ENCODE measurements at regions not wholly inside any gene's neighbourhood (a gene's known extent, or its start where the extent isn't known, plus 50 kb on each side); places are given as distances from the start of the nearest gene placed in this dataset.

DNA sequence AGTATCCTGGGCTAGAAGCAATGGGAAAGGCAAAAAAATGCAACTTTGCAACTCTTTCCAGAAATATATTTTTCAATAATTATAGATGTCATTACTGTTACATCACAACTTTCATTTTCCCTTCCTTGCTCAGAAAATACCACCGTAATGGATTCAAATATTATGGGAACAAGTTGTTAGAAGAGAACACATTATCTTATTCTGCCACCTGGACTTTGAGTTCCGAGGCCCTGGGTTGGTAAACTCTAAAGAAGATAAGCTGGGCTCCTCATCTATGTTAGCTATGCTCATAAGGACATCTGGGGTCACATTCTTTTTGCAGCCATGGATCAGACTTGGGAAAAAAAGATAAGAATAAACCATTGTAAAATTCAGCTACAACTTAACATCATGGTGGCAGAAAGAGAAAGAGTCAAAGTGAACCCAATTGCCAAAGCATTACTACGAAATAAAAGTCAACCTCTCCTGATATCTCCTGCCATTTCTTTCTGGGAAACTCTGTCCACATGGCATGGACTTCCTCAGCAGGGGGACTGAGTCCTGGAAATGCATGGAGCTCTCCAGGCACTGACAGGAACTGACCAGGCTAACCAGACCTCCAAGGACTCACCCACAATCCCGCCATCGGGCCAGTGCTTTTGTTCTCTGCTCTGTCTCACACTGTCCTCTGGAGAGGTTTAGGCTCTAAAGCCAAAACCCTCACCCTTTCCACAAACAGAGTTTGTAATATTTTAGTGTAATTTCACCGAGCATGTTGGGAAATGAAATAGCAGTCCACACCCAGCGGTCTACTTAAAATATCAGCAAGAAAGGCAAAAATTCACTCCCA lies 499.1 kb upstream of the RUNX1 start:
- no TSS peak for BruUV-seq (replicated peaks)
- CTCF ChIA-PET (ENCODE audit: unreplicated experiment) = interaction anchor here (0.6 kb wide), 1 partner anchor 9 kb away, joined by 3 read pairs; no protein-coding TSS in a partner anchor

DNA sequence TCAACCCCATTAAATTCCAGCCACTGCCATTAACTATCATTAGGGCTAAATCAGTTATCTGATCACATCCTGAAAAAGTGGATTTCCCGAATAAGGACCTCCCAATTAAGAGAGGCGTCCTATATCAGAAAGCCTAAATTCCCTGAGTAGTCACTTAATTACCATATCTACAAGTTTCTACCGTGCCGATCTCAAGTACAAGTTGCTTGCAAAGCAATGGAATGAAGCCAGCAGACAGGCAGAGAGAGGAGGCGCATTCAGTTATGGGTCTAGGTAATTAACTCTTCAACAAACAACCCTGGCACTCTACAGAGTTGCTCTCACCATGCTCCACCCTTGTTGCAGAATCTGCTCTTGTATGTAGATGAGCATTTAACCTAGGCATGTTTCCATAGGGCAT lies 494.6 kb upstream of the RUNX1 start:
- intact Hi-C loops (cut with micrococcal nuclease; ENCODE audit: unreplicated experiment) = no loop called here
- CTCF ChIA-PET (ENCODE audit: unreplicated experiment) = no interaction called here
- DNase-seq (ENCODE audit: low spot score) = no peak
- Histone ChIP-seq H3K79me2 (ENCODE audit: insufficient read depth, low read depth, low read length) (no peaks in the 10 kb centered on the region), H3K4me3 (ENCODE audit: low read depth, low read length, poor library complexity, severe bottlenecking) (no peak overlapping the region), H2AFZ (ENCODE audit: low read length) (no peak overlapping the region), H3K4me2 (ENCODE audit: low read length) (no peak overlapping the region), H3K27ac (ENCODE audit: low read depth, low read length, poor library complexity, severe bottlenecking) (no peak overlapping the region), H3K36me3 (ENCODE audit: insufficient read depth, low read length) (no peaks in the 10 kb centered on the region), H3K4me1 (ENCODE audit: insufficient read depth, low read length, poor library complexity, severe bottlenecking) (no peaks in the 10 kb centered on the region), H3K9me2 (ENCODE audit: insufficient read depth, low read length) (no peaks in the 10 kb centered on the region), H4K20me1 (ENCODE audit: insufficient read depth, low read length) (no peaks in the 10 kb centered on the region), H3K9me3 (ENCODE audit: low read length) (no peaks in the 10 kb centered on the region)
- TF ChIP-seq EZH2phosphoT487 (IDR thresholded peaks at IDR 0.05; ENCODE audit: borderline replicate concordance, low read depth, low read length) = no peak
- TF ChIP-seq, protein P1, sequence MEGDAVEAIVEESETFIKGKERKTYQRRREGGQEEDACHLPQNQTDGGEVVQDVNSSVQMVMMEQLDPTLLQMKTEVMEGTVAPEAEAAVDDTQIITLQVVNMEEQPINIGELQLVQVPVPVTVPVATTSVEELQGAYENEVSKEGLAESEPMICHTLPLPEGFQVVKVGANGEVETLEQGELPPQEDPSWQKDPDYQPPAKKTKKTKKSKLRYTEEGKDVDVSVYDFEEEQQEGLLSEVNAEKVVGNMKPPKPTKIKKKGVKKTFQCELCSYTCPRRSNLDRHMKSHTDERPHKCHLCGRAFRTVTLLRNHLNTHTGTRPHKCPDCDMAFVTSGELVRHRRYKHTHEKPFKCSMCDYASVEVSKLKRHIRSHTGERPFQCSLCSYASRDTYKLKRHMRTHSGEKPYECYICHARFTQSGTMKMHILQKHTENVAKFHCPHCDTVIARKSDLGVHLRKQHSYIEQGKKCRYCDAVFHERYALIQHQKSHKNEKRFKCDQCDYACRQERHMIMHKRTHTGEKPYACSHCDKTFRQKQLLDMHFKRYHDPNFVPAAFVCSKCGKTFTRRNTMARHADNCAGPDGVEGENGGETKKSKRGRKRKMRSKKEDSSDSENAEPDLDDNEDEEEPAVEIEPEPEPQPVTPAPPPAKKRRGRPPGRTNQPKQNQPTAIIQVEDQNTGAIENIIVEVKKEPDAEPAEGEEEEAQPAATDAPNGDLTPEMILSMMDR (conservative IDR thresholded peaks at IDR 0.05; ENCODE audit: low read length) = no peak
- no TSS peak for BruUV-seq (replicated peaks)
- POLR2A ChIA-PET = no interaction called here

More for the DNA sequence above, 499.1 kb upstream of the RUNX1 start:
- no peaks in the 10 kb centered on the region for H3K36me3 ChIP-seq (ENCODE audit: insufficient read depth, low read length)
- H3K27ac ChIP-seq (ENCODE audit: low read depth, low read length, poor library complexity, severe bottlenecking) = no peak overlapping the region
- POLR2A ChIA-PET = interaction anchor here (0.6 kb wide), 1 partner anchor 848 kb away, joined by 3 read pairs; no protein-coding TSS in a partner anchor
- H3K9me3 ChIP-seq (ENCODE audit: low read length) = no peaks in the 10 kb centered on the region
- TF ChIP-seq, protein P1 (conservative IDR thresholded peaks at IDR 0.05; ENCODE audit: low read length) = no peak
- no peak for TF ChIP-seq EZH2phosphoT487 (IDR thresholded peaks at IDR 0.05; ENCODE audit: borderline replicate concordance, low read depth, low read length)
- no peak overlapping the region for H3K4me2 ChIP-seq (ENCODE audit: low read length)
- no peaks in the 10 kb centered on the region for H4K20me1 ChIP-seq (ENCODE audit: insufficient read depth, low read length)
- intact Hi-C loops (cut with micrococcal nuclease; ENCODE audit: unreplicated experiment) = no loop called here
- no peaks in the 10 kb centered on the region for H3K4me1 ChIP-seq (ENCODE audit: insufficient read depth, low read length, poor library complexity, severe bottlenecking)
- no peaks in the 10 kb centered on the region for H3K79me2 ChIP-seq (ENCODE audit: insufficient read depth, low read depth, low read length)
- H3K9me2 ChIP-seq (ENCODE audit: insufficient read depth, low read length) = no peaks in the 10 kb centered on the region
- H3K4me3 ChIP-seq (ENCODE audit: low read depth, low read length, poor library complexity, severe bottlenecking) = no peak overlapping the region
- DNase-seq (ENCODE audit: low spot score) = no peak
- H2AFZ ChIP-seq (ENCODE audit: low read length) = no peak overlapping the region

DNA sequence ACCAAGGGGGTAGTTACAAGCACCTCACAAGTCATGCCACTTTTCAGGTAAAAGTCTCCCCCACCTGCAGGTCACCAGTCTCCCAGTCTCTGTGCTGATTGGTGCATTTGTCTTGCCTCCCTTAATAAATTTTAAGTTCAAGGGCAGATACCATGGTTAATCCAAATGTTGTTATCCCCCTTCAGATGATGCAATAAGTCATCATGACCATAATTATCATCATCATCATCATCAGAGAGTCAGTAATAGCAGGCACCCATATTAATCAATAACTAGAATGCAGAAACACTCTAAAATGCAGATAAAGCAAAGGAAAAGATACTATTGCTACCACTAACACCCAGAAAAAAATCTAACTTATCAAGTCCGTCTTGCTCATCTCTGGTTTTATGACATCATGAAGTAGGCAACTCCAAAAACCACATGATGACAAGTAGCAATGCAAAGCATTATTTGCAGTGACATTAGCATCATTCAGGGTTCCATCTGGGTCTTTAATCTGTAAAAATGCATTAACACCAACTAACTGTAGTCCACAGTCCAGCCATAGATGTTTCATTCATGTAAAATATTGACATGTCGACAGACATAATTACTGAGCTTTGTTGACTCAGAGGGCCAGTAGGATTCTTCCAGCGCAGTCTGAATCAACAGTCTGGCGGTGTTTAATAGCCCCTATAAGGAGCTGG lies 492.0 kb upstream of the RUNX1 start:
- no peak for DNase-seq (ENCODE audit: low spot score)
- BruUV-seq (replicated peaks) = no TSS peak
- intact Hi-C loops (cut with micrococcal nuclease; ENCODE audit: unreplicated experiment) = no loop called here

More for the DNA sequence above, 492.0 kb upstream of the RUNX1 start:
- Histone ChIP-seq H3K4me3 (ENCODE audit: low read depth, low read length, poor library complexity, severe bottlenecking) (no peak overlapping the region), H3K27ac (ENCODE audit: low read depth, low read length, poor library complexity, severe bottlenecking) (no peak overlapping the region), H2AFZ (ENCODE audit: low read length) (no peak overlapping the region), H3K4me2 (ENCODE audit: low read length) (no peak overlapping the region), H3K36me3 (ENCODE audit: insufficient read depth, low read length) (no peaks in the 10 kb centered on the region), H3K4me1 (ENCODE audit: insufficient read depth, low read length, poor library complexity, severe bottlenecking) (no peaks in the 10 kb centered on the region), H3K9me3 (ENCODE audit: low read length) (no peaks in the 10 kb centered on the region), H3K79me2 (ENCODE audit: insufficient read depth, low read depth, low read length) (no peaks in the 10 kb centered on the region), H4K20me1 (ENCODE audit: insufficient read depth, low read length) (no peaks in the 10 kb centered on the region), H3K9me2 (ENCODE audit: insufficient read depth, low read length) (no peaks in the 10 kb centered on the region)
- no peak for TF ChIP-seq EZH2phosphoT487 (IDR thresholded peaks at IDR 0.05; ENCODE audit: borderline replicate concordance, low read depth, low read length)
- TF ChIP-seq, protein P1 (conservative IDR thresholded peaks at IDR 0.05; ENCODE audit: low read length) = no peak
- ChIA-PET CTCF (ENCODE audit: unreplicated experiment) (no interaction called here), POLR2A (no interaction called here)

Data from OCI-LY7 (cell line).